GM18858 (cell line): ENCODE measurements at regions not wholly inside any gene's neighbourhood (a gene's known extent, or its start where the extent isn't known, plus 50 kb on each side); places are given as distances from the start of the nearest gene placed in this dataset.

Source experiments
- ATAC-seq: cut with Tn5 transposase; IDR thresholded peaks from one replicate; pipeline ENCODE4 v1.9.1; 2021; ENCODE audit not compliant: unreplicated experiment

GRCh38 chr17:79141578-79142355 is 67.1 kb downstream of the ENGASE start:
- no peak for ATAC-seq

GRCh38 chr17:79138826-79139225 is 64.2 kb downstream of the ENGASE start:
- ATAC-seq = no peak

GRCh38 chr17:79137789-79138165 is 63.2 kb downstream of the ENGASE start:
- ATAC-seq = no peak

- ATAC-seq = no peak
Observed at GRCh38 chr17:79137015-79137788, 62.6 kb downstream of the ENGASE start.

- no peak for ATAC-seq
Observed at GRCh38 chr17:79136596-79136995, 62.0 kb downstream of the ENGASE start.
